ENCODE measurements at regions not wholly inside any gene's neighbourhood (a gene's known extent, or its start where the extent isn't known, plus 50 kb on each side); places are given as distances from the start of the nearest gene placed in this dataset.

GRCh38 chr15:31847961-31848360 lies 182.4 kb upstream of the CHRNA7 start:
- in situ Hi-C loops (cut with HindIII; ENCODE audit: extremely low pct_ligation_motif_present, low pct_unique_long_range_greater_than_20kb): no loop called here
- peaks cover 0 to 17% of the 10 kb centered on the region in 2 experiments; a peak in 2 of 5 replicates for H3K27me3 ChIP-seq (ENCODE audit: control insufficient read depth in 1 of 2, insufficient read depth in 2 of 2, low read length in 2 of 2)
- no peak overlapping the region for H3K9ac ChIP-seq (ENCODE audit: insufficient read depth, low read depth, low read length)
- H3K4me3 ChIP-seq (replicated peaks in 1 of 3; ENCODE audit: insufficient read depth in 1 of 3, low read depth in 2 of 3, low read length in 3 of 3): no peak overlapping the region
- H3K4me2 ChIP-seq (ENCODE audit: low read depth, low read length): no peak overlapping the region
- DNase-seq (ENCODE audit: low spot score) (no peak), ATAC-seq (no peak), FAIRE-seq (no peak)
- no peaks in the 10 kb centered on the region for H3K9me3 ChIP-seq (ENCODE audit: low read length)
- H4K20me1 ChIP-seq (ENCODE audit: insufficient read depth, low read length): no peaks in the 10 kb centered on the region
- no TSS peak for BruUV-seq (replicated peaks)
- H2AFZ ChIP-seq (ENCODE audit: low read length): no peak overlapping the region
- no peak overlapping the region for H3K27ac ChIP-seq (ENCODE audit: extremely low read length, insufficient read depth, low read length)
- WGBS (ENCODE audit: low lambda C conversion rate): 3% methylated on average over 5 of the region's 5 CpGs
- no peaks in the 10 kb centered on the region for H3K36me3 ChIP-seq (replicated peaks in 1 of 2; ENCODE audit: control insufficient read depth in 1 of 2, insufficient read depth in 2 of 2, low read length in 2 of 2)
- ChIA-PET CTCF (ENCODE audit: low intra/inter-chr PET ratio, low total read pairs) (no interaction called here), POLR2A (no interaction called here)
- TF ChIP-seq STAT6 (CRISPR knock-in tag; IDR thresholded peaks at IDR 0.05; ENCODE audit: borderline replicate concordance) (no peak), ZNF772 (CRISPR knock-in tag; IDR thresholded peaks at IDR 0.05) (no peak), EP300 (IDR thresholded peaks at IDR 0.05; ENCODE audit: low read depth in 2 of 2, low read length in 2 of 2) (no peak), EP300 (CRISPR knock-in tag; IDR thresholded peaks at IDR 0.05; ENCODE audit: borderline replicate concordance) (no peak), CC2D1A (CRISPR knock-in tag; IDR thresholded peaks at IDR 0.05) (no peak), YY1 (IDR thresholded peaks at IDR 0.05; ENCODE audit: insufficient read depth, insufficient replicate concordance, low read depth, low read length) (no peak), ZNF552 (CRISPR knock-in tag; IDR thresholded peaks at IDR 0.05; ENCODE audit: borderline replicate concordance) (no peak), ISX (CRISPR knock-in tag; conservative IDR thresholded peaks at IDR 0.05) (no peak), SUZ12 (IDR thresholded peaks at IDR 0.05; ENCODE audit: low read depth, low read length) (no peak), NONO (IDR thresholded peaks at IDR 0.05) (no peak), NONO (CRISPR knock-in tag; conservative IDR thresholded peaks at IDR 0.05) (no peak), RFX5 (IDR thresholded peaks at IDR 0.05; ENCODE audit: low read depth, low read length) (no peak), ZNF431 (CRISPR knock-in tag; IDR thresholded peaks at IDR 0.05; ENCODE audit: borderline replicate concordance, low read depth) (no peak), ZNF670 (CRISPR knock-in tag; IDR thresholded peaks at IDR 0.05; ENCODE audit: borderline replicate concordance) (no peak), PTBP1 (IDR thresholded peaks at IDR 0.05; ENCODE audit: low read depth, low read length, poor library complexity, severe bottlenecking) (no peak), ZBTB10 (CRISPR knock-in tag; IDR thresholded peaks at IDR 0.05; ENCODE audit: borderline replicate concordance) (no peak)
- intact Hi-C loops (cut with micrococcal nuclease; ENCODE audit: unreplicated experiment): no loop called here
- H3K4me1 ChIP-seq (ENCODE audit: insufficient read depth, low read length): no peaks in the 10 kb centered on the region
- H3K79me2 ChIP-seq (ENCODE audit: insufficient read depth, low read length): no peaks in the 10 kb centered on the region

Data from HepG2 (cell line).